IMR-90 (cell line): ENCODE measurements at regions not wholly inside any gene's neighbourhood (a gene's known extent, or its start where the extent isn't known, plus 50 kb on each side); places are given as distances from the start of the nearest gene placed in this dataset.

Source experiments
- ATAC-seq: fragments of 200-7000 bp; cut with Tn5 transposase; 2 replicates; pipeline ENCODE4 v1.9.1; 2020; ENCODE audit warnings: low read depth, mild to moderate bottlenecking, moderate library complexity
- BruUV-seq: library from RNA; stranded (reverse); fragments of 400-500 nt; replicated peaks from 2 replicates; lab custom pipeline; 2021; lab: Mats Ljungman, UMichigan
- CTCF ChIA-PET: fragments of 300-600 bp; formaldehyde crosslinking; extraction: SDS; loops from one replicate; lab custom pipeline; 2021; ENCODE audit warnings: antibody characterized with exemption; lab: Yijun Ruan, JAX
- POLR2A ChIA-PET: fragments of 300-600 bp; sonication (Branson Sonifier 250); formaldehyde crosslinking; loops from one replicate; lab custom pipeline; 2022; ENCODE audit warnings: antibody characterized with exemption; ENCODE audit not compliant: unreplicated experiment; lab: Charles Lee
- DNase-seq: peaks from one replicate; pipeline ENCODE4 v3.0.0; 2013
- H2AFZ ChIP-seq: replicated peaks from 2 replicates; pipeline ENCODE3; 2013; ENCODE audit warnings: low read length, mild to moderate bottlenecking; ENCODE audit not compliant: poor library complexity
- H2AK5ac ChIP-seq: 2 replicates; pipeline ENCODE4 v1.6.1; 2013; ENCODE audit warnings: low read depth, low read length, inconsistent platforms
- H2AK9ac ChIP-seq: replicated peaks from 2 replicates; pipeline ENCODE3; 2013; ENCODE audit warnings: mild to moderate bottlenecking, low read depth, low read length, moderate library complexity; ENCODE audit not compliant: poor library complexity
- H2BK120ac ChIP-seq: 2 replicates; pipeline ENCODE4 v1.6.1; 2013; ENCODE audit warnings: low read depth, low read length, inconsistent platforms
- H2BK15ac ChIP-seq: 3 replicates; pipeline ENCODE4 v1.6.1; 2013; ENCODE audit warnings: low read depth, low read length, inconsistent platforms
- H2BK20ac ChIP-seq: 2 replicates; pipeline ENCODE4 v1.6.1; 2013; ENCODE audit warnings: low read depth, mild to moderate bottlenecking, inconsistent platforms, low read length, moderate library complexity
- H2BK5ac ChIP-seq: 2 replicates; pipeline ENCODE4 v1.6.1; 2013; ENCODE audit warnings: mild to moderate bottlenecking, low read depth, low read length, inconsistent platforms; ENCODE audit not compliant: poor library complexity, severe bottlenecking
- H3K14ac ChIP-seq: replicated peaks from 2 replicates; pipeline ENCODE4 v1.6.1; 2013; ENCODE audit warnings: low read depth, low read length, inconsistent platforms
- H3K18ac ChIP-seq: 2 replicates; pipeline ENCODE4 v1.6.1; 2013; ENCODE audit warnings: low read depth, low read length, control low read depth
- H3K23ac ChIP-seq: 2 replicates; pipeline ENCODE4 v1.6.1; 2013; ENCODE audit warnings: low read depth, low read length, inconsistent platforms
- H3K27ac ChIP-seq: 2 replicates; pipeline ENCODE4 v1.5.1; 2013; ENCODE audit warnings: mild to moderate bottlenecking, control low read depth, low read length; ENCODE audit not compliant: insufficient read depth
- H3K27me3 ChIP-seq: 2 replicates; pipeline ENCODE4 v1.6.1; 2013; ENCODE audit warnings: low read length; ENCODE audit not compliant: control insufficient read depth, insufficient read depth
- H3K36me3 ChIP-seq: 2 replicates; pipeline ENCODE4 v1.6.1; 2013; ENCODE audit warnings: low read length, mixed read lengths; ENCODE audit not compliant: control insufficient read depth, insufficient read depth
- H3K4ac ChIP-seq: 2 replicates; pipeline ENCODE4 v1.6.1; 2013; ENCODE audit warnings: low read depth, low read length, inconsistent platforms
- H3K4me1 ChIP-seq: 2 replicates; pipeline ENCODE4 v1.6.1; 2013; ENCODE audit warnings: low read length, mixed read lengths; ENCODE audit not compliant: control insufficient read depth, insufficient read depth
- H3K4me2 ChIP-seq: 2 replicates; pipeline ENCODE4 v1.6.1; 2013; ENCODE audit warnings: low read depth, mild to moderate bottlenecking, control low read depth, low read length, moderate library complexity
- H3K4me3 ChIP-seq: 2 replicates; pipeline ENCODE4 v1.5.1; 2013; ENCODE audit warnings: low read depth, mild to moderate bottlenecking, control low read depth, low read length, moderate library complexity; ENCODE audit not compliant: insufficient read depth
- H3K56ac ChIP-seq: 2 replicates; pipeline ENCODE4 v1.6.1; 2013; ENCODE audit warnings: low read length, inconsistent platforms; ENCODE audit not compliant: insufficient read depth; ENCODE audit errors: extremely low read depth
- H3K79me1 ChIP-seq, 2 experiments: 2 replicates each; pipeline ENCODE4 v1.6.1; 2013; ENCODE audit warnings: low read length in 2 of 2, inconsistent platforms in 1 of 2, low read depth in 1 of 2
- H3K9ac ChIP-seq: 2 replicates; pipeline ENCODE4 v1.6.1; 2013; ENCODE audit warnings: low read depth, low read length, control low read depth
- H3K9me1 ChIP-seq: 2 replicates; pipeline ENCODE4 v1.6.1; 2013; ENCODE audit warnings: low read length, inconsistent platforms; ENCODE audit not compliant: insufficient read depth
- H3K9me3 ChIP-seq: 2 replicates; pipeline ENCODE4 v1.6.1; 2013; ENCODE audit warnings: low read length; ENCODE audit not compliant: control insufficient read depth, insufficient read depth
- H4K20me1 ChIP-seq: 2 replicates; pipeline ENCODE4 v1.6.1; 2013; ENCODE audit warnings: low read length, inconsistent platforms; ENCODE audit not compliant: insufficient read depth
- H4K5ac ChIP-seq: 2 replicates; pipeline ENCODE4 v1.6.1; 2013; ENCODE audit warnings: mild to moderate bottlenecking, low read depth, low read length, control low read depth
- H4K8ac ChIP-seq, 2 experiments: 2 replicates each; pipeline ENCODE4 v1.6.1; 2013; ENCODE audit warnings: low read depth in 2 of 2, low read length in 2 of 2, control low read depth in 1 of 2, inconsistent platforms in 1 of 2
- H4K91ac ChIP-seq: 2 replicates; pipeline ENCODE4 v1.6.1; 2013; ENCODE audit warnings: low read depth, low read length, inconsistent platforms; ENCODE audit not compliant: insufficient read depth
- BHLHE40 ChIP-seq: fragments of 150-350 bp; IDR thresholded peaks from 2 replicates; pipeline ENCODE4 v1.6.1; 2016; ENCODE audit warnings: mild to moderate bottlenecking, low read depth, low read length
- CEBPB ChIP-seq: IDR thresholded peaks from 2 replicates; pipeline ENCODE4 v1.6.1; 2012; ENCODE audit warnings: low read depth, low read length, improper control_type of control experiment
- CHD1 ChIP-seq: IDR thresholded peaks from 2 replicates; pipeline ENCODE4 v1.6.1; 2012; ENCODE audit warnings: low read depth, low read length, improper control_type of control experiment
- FOS ChIP-seq: fragments of 150-350 bp; IDR thresholded peaks from 2 replicates; pipeline ENCODE4 v1.6.1; 2016; ENCODE audit warnings: low read depth, low read length
- MAFK ChIP-seq: IDR thresholded peaks from 2 replicates; pipeline ENCODE4 v1.6.1; 2012; ENCODE audit warnings: low read depth, low read length, improper control_type of control experiment
- MAZ ChIP-seq: IDR thresholded peaks from 2 replicates; pipeline ENCODE4 v1.6.1; 2012; ENCODE audit warnings: low read depth, mild to moderate bottlenecking, low read length, improper control_type of control experiment, moderate library complexity, borderline replicate concordance
- MXI1 ChIP-seq: IDR thresholded peaks from 2 replicates; pipeline ENCODE4 v1.6.1; 2012; ENCODE audit warnings: low read depth, mild to moderate bottlenecking, low read length, moderate library complexity, borderline replicate concordance
- NFE2L2 ChIP-seq: fragments of 150-350 bp; IDR thresholded peaks from 2 replicates; pipeline ENCODE4 v1.6.1; 2016; ENCODE audit warnings: low read depth, mild to moderate bottlenecking, low read length
- POLR2A ChIP-seq: IDR thresholded peaks from 2 replicates; pipeline ENCODE4 v1.6.1; 2012; ENCODE audit warnings: mild to moderate bottlenecking, low read depth, low read length
- RAD21 ChIP-seq: IDR thresholded peaks from 2 replicates; pipeline ENCODE4 v1.6.1; 2012; ENCODE audit warnings: low read length, improper control_type of control experiment
- RCOR1 ChIP-seq: IDR thresholded peaks from 2 replicates; pipeline ENCODE4 v1.6.1; 2012; ENCODE audit warnings: mild to moderate bottlenecking, low read length, improper control_type of control experiment; ENCODE audit not compliant: insufficient replicate concordance
- RFX5 ChIP-seq: IDR thresholded peaks from 2 replicates; pipeline ENCODE4 v1.8.0; 2012; ENCODE audit warnings: low read depth, mild to moderate bottlenecking, low read length, moderate library complexity
- SMC3 ChIP-seq: fragments of 150-350 bp; IDR thresholded peaks from 2 replicates; pipeline ENCODE4 v1.6.1; 2016; ENCODE audit warnings: low read depth, mild to moderate bottlenecking, antibody characterized with exemption, low read length, moderate library complexity
- WGBS, 2 experiments: methylation state at CpG; one replicate each; pipeline versions ENCODE4 v1.1.5 to v1.1.7; 2013; ENCODE audit warnings: missing lambda C conversion rate in 2 of 2; ENCODE audit not compliant: insufficient read length in 1 of 2; ENCODE audit errors: extremely low coverage in 2 of 2; 5-methylcytosine and 5-hydroxymethylcytosine counted together
- dilution Hi-C: fragments of 300-500 bp; cut with HindIII; formaldehyde crosslinking; loops from one replicate; pipeline ENCODE4 v1.14.3; 2018; ENCODE audit warnings: low sequenced_read_pairs; ENCODE audit not compliant: unreplicated experiment
- in situ Hi-C: fragments of 300-500 bp; cut with MboI; formaldehyde crosslinking; loops from 3 replicates; pipeline ENCODE4 v1.14.3; 2019; ENCODE audit warnings: low sequenced_read_pairs, inconsistent platforms, mixed read lengths
- intact Hi-C: fragments of 100-400 bp; cut with micrococcal nuclease; formaldehyde crosslinking; loops from 2 replicates; pipeline ENCODE4 v1.10.0; 2022
- TF ChIP-seq, protein P1 (sequence below): conservative IDR thresholded peaks from 2 replicates; pipeline ENCODE4 v1.5.1; 2012; ENCODE audit warnings: mild to moderate bottlenecking, low read depth, low read length, improper control_type of control experiment
- TF ChIP-seq, protein P2 (sequence below): fragments of 150-350 bp; IDR thresholded peaks from 2 replicates; pipeline ENCODE4 v1.6.1; 2017; ENCODE audit warnings: mild to moderate bottlenecking, antibody characterized with exemption, low read length, low read depth
- TF ChIP-seq, protein P3 (sequence below): fragments of 150-350 bp; IDR thresholded peaks from 2 replicates; pipeline ENCODE4 v1.6.1; 2016; ENCODE audit warnings: low read depth, mild to moderate bottlenecking, low read length, moderate library complexity, borderline replicate concordance

DNA sequence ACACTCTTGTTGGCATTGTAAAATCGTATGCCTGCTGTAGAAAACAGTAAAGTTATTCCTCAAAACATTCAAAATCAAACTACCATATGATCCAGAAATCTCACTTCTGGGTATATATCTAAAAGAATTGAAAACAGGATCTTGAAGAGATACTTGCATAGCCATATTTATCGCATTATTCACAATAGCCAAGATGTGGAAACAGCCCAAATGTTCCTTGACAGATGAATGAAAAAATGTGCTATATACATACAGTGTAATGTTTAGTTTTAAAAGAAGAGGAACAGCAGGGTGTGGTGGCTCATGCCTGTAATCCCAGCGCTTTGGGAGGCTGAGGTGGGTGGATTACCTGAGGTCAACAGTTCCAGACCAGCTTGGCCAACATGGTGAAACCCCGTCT is 234.1 kb upstream of the DAB2 start:
- no peaks in the 10 kb centered on the region; the same call in 1 of the 2 replicates for H3K9me1 ChIP-seq
- no peak overlapping the region for H2AK9ac ChIP-seq
- H3K79me1 ChIP-seq = no peaks in the 10 kb centered on the region
- CTCF ChIA-PET = no interaction called here
- no peak overlapping the region for H2BK5ac ChIP-seq
- no peaks in the 10 kb centered on the region for H3K9me3 ChIP-seq
- H3K4me1 ChIP-seq = no peaks in the 10 kb centered on the region
- H2BK15ac ChIP-seq = no peak overlapping the region
- no peak overlapping the region for H3K23ac ChIP-seq
- H3K4me2 ChIP-seq = no peak overlapping the region
- no peak overlapping the region for H2BK120ac ChIP-seq
- ATAC-seq = no peak
- no peak overlapping the region for H3K18ac ChIP-seq
- no peak overlapping the region for H4K91ac ChIP-seq
- H3K4ac ChIP-seq = no peak overlapping the region
- no TSS peak for BruUV-seq
- intact Hi-C loops (no loop called here), in situ Hi-C loops (no loop called here), dilution Hi-C loops (no loop called here)
- H3K36me3 ChIP-seq = no peaks in the 10 kb centered on the region
- WGBS, 2 experiments = no CpG with 5 or more reads among the region's 4 CpGs
- H3K4me3 ChIP-seq = no peak overlapping the region
- POLR2A ChIA-PET = no interaction called here
- no peak overlapping the region for H3K27ac ChIP-seq
- H3K56ac ChIP-seq = no peak overlapping the region
- no peak overlapping the region for H4K8ac ChIP-seq
- no peak overlapping the region for H2AK5ac ChIP-seq
- no peak overlapping the region for H3K14ac ChIP-seq
- no peak for DNase-seq
- H2BK20ac ChIP-seq = no peak overlapping the region
- no peak overlapping the region for H2AFZ ChIP-seq
- H4K5ac ChIP-seq = no peak overlapping the region
- TF ChIP-seq CHD1 (no peak), MAFK (no peak), RAD21 (no peak), MXI1 (no peak), SMC3 (no peak), RFX5 (no peak), BHLHE40 (no peak), MAZ (no peak), FOS (no peak), NFE2L2 (no peak), CEBPB (no peak), RCOR1 (no peak), POLR2A (no peak)
- TF ChIP-seq, protein P1, sequence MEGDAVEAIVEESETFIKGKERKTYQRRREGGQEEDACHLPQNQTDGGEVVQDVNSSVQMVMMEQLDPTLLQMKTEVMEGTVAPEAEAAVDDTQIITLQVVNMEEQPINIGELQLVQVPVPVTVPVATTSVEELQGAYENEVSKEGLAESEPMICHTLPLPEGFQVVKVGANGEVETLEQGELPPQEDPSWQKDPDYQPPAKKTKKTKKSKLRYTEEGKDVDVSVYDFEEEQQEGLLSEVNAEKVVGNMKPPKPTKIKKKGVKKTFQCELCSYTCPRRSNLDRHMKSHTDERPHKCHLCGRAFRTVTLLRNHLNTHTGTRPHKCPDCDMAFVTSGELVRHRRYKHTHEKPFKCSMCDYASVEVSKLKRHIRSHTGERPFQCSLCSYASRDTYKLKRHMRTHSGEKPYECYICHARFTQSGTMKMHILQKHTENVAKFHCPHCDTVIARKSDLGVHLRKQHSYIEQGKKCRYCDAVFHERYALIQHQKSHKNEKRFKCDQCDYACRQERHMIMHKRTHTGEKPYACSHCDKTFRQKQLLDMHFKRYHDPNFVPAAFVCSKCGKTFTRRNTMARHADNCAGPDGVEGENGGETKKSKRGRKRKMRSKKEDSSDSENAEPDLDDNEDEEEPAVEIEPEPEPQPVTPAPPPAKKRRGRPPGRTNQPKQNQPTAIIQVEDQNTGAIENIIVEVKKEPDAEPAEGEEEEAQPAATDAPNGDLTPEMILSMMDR = no peak
- TF ChIP-seq, protein P2, sequence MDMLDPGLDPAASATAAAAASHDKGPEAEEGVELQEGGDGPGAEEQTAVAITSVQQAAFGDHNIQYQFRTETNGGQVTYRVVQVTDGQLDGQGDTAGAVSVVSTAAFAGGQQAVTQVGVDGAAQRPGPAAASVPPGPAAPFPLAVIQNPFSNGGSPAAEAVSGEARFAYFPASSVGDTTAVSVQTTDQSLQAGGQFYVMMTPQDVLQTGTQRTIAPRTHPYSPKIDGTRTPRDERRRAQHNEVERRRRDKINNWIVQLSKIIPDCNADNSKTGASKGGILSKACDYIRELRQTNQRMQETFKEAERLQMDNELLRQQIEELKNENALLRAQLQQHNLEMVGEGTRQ = no peak
- TF ChIP-seq, protein P3, sequence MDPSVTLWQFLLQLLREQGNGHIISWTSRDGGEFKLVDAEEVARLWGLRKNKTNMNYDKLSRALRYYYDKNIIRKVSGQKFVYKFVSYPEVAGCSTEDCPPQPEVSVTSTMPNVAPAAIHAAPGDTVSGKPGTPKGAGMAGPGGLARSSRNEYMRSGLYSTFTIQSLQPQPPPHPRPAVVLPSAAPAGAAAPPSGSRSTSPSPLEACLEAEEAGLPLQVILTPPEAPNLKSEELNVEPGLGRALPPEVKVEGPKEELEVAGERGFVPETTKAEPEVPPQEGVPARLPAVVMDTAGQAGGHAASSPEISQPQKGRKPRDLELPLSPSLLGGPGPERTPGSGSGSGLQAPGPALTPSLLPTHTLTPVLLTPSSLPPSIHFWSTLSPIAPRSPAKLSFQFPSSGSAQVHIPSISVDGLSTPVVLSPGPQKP = no peak
- H3K27me3 ChIP-seq = peaks cover 5% of the 10 kb centered on the region
- H4K20me1 ChIP-seq = no peaks in the 10 kb centered on the region
- no peak overlapping the region for H3K9ac ChIP-seq
